ENCODE measurements at regions not wholly inside any gene's neighbourhood (a gene's known extent, or its start where the extent isn't known, plus 50 kb on each side); places are given as distances from the start of the nearest gene placed in this dataset.

- Histone ChIP-seq H3K27ac (ENCODE audit: low read depth, low read length) (no peak overlapping the region), H3K4me3 (ENCODE audit: low read length) (no peak overlapping the region), H3K27me3 (ENCODE audit: control insufficient read depth in 2 of 2, insufficient read depth in 2 of 2, low read length in 2 of 2) (no peaks in the 10 kb centered on the region), H3K36me3 (ENCODE audit: control insufficient read depth in 2 of 3, insufficient read depth in 3 of 3, low read length in 3 of 3) (no peaks in the 10 kb centered on the region), H3K9me3 (ENCODE audit: control insufficient read depth in 2 of 3, low read length in 3 of 3) (no peaks in the 10 kb centered on the region), H3K4me1 (ENCODE audit: control insufficient read depth in 2 of 2, insufficient read depth in 2 of 2, low read length in 2 of 2) (no peaks in the 10 kb centered on the region)
- DNase-seq (no peak), ATAC-seq (no peak)
- Mint-ChIP-seq H3K4me1 (no peaks in the 10 kb centered on the region), H3K27me3 (no peaks in the 10 kb centered on the region), H3K27ac (no peak overlapping the region), H3K9me3 (peaks cover 0 to 3% (median 0%) of the 10 kb centered on the region in 11 donors), H3K36me3 (no peaks in the 10 kb centered on the region), H3K4me3 (no peak overlapping the region)
- intact Hi-C loops (cut with micrococcal nuclease), result no loop called here
- ChIA-PET POLR2A (no interaction called here), CTCF (no interaction called here)
Measured at GRCh38 chr5:164722702-164723101, 1217.3 kb downstream of the MAT2B start.

DNA sequence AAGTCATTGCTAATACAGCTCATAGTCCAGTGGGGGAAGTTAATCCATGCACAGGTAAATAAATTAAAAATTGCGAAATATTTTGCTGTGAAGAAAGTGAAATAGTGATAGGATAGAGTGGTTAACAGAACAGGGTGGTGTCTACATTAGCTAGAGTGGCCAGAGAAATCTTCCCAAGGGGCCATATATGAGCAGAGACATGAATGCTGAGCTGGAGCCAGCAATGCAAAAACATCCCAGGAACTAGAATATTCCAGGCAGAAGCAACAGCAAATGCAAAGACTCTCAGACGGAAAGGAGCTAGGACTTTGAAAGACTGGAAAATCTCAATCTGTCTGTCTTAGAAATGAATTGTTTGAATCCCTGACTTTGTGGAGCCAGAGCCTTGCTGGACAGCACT is 1221.6 kb downstream of the MAT2B start:
- H3K4me3 ChIP-seq (ENCODE audit: low read length), result no peak overlapping the region
- H3K27me3 Mint-ChIP-seq, result no peaks in the 10 kb centered on the region
- H3K27ac ChIP-seq (ENCODE audit: low read depth, low read length), result no peak overlapping the region
- H3K27me3 ChIP-seq (ENCODE audit: control insufficient read depth in 2 of 2, insufficient read depth in 2 of 2, low read length in 2 of 2), result no peaks in the 10 kb centered on the region
- no peak overlapping the region for H3K4me3 Mint-ChIP-seq
- no peaks in the 10 kb centered on the region for H3K9me3 ChIP-seq (ENCODE audit: control insufficient read depth in 2 of 3, low read length in 3 of 3)
- DNase-seq, result no peak
- H3K9me3 Mint-ChIP-seq, result peaks cover 0 to 3% (median 0%) of the 10 kb centered on the region in 11 donors
- ChIA-PET CTCF (no interaction called here), POLR2A (no interaction called here)
- intact Hi-C loops (cut with micrococcal nuclease), result no loop called here
- no peaks in the 10 kb centered on the region for H3K36me3 Mint-ChIP-seq
- H3K4me1 ChIP-seq (ENCODE audit: control insufficient read depth in 2 of 2, insufficient read depth in 2 of 2, low read length in 2 of 2), result no peaks in the 10 kb centered on the region
- no peaks in the 10 kb centered on the region for H3K36me3 ChIP-seq (ENCODE audit: control insufficient read depth in 2 of 3, insufficient read depth in 3 of 3, low read length in 3 of 3)
- ATAC-seq, result no peak
- H3K27ac Mint-ChIP-seq, result no peak overlapping the region
- no peaks in the 10 kb centered on the region for H3K4me1 Mint-ChIP-seq

GRCh38 chr5:164728733-164729132 is 1223.3 kb downstream of the MAT2B start:
- no peaks in the 10 kb centered on the region for H3K36me3 ChIP-seq (ENCODE audit: control insufficient read depth in 2 of 3, insufficient read depth in 3 of 3, low read length in 3 of 3)
- H3K27ac Mint-ChIP-seq, result no peak overlapping the region
- no peaks in the 10 kb centered on the region for H3K4me1 ChIP-seq (ENCODE audit: control insufficient read depth in 2 of 2, insufficient read depth in 2 of 2, low read length in 2 of 2)
- ChIA-PET POLR2A (no interaction called here), CTCF (no interaction called here)
- DNase-seq, result no peak
- H3K4me3 Mint-ChIP-seq, result no peak overlapping the region
- H3K4me3 ChIP-seq (ENCODE audit: low read length), result no peak overlapping the region
- intact Hi-C loops (cut with micrococcal nuclease), result no loop called here
- no peak for ATAC-seq
- H3K9me3 Mint-ChIP-seq, result peaks cover 0 to 4% (median 1%) of the 10 kb centered on the region in 11 donors
- H3K27me3 ChIP-seq (ENCODE audit: control insufficient read depth in 2 of 2, insufficient read depth in 2 of 2, low read length in 2 of 2), result no peaks in the 10 kb centered on the region
- H3K27ac ChIP-seq (ENCODE audit: low read depth, low read length), result no peak overlapping the region
- H3K9me3 ChIP-seq (ENCODE audit: control insufficient read depth in 2 of 3, low read length in 3 of 3), result no peaks in the 10 kb centered on the region
- H3K27me3 Mint-ChIP-seq, result no peaks in the 10 kb centered on the region
- H3K4me1 Mint-ChIP-seq, result no peaks in the 10 kb centered on the region
- no peaks in the 10 kb centered on the region for H3K36me3 Mint-ChIP-seq

- Mint-ChIP-seq H3K36me3 (no peaks in the 10 kb centered on the region), H3K4me3 (no peak overlapping the region), H3K27me3 (no peaks in the 10 kb centered on the region), H3K9me3 (peaks cover 0 to 14% (median 2%) of the 10 kb centered on the region in 11 donors), H3K4me1 (no peaks in the 10 kb centered on the region), H3K27ac (no peak overlapping the region)
- H3K4me3 ChIP-seq (ENCODE audit: low read length), result no peak overlapping the region
- H3K9me3 ChIP-seq (ENCODE audit: control insufficient read depth in 2 of 3, low read length in 3 of 3), result no peaks in the 10 kb centered on the region
- intact Hi-C loops (cut with micrococcal nuclease), result no loop called here
- DNase-seq, result no peak
- H3K27ac ChIP-seq (ENCODE audit: low read depth, low read length), result no peak overlapping the region
- ATAC-seq, result no peak
- no peaks in the 10 kb centered on the region for H3K36me3 ChIP-seq (ENCODE audit: control insufficient read depth in 2 of 3, insufficient read depth in 3 of 3, low read length in 3 of 3)
- POLR2A ChIA-PET, result no interaction called here
- H3K4me1 ChIP-seq (ENCODE audit: control insufficient read depth in 2 of 2, insufficient read depth in 2 of 2, low read length in 2 of 2), result no peaks in the 10 kb centered on the region
- CTCF ChIA-PET, result no interaction called here
- H3K27me3 ChIP-seq (ENCODE audit: control insufficient read depth in 2 of 2, insufficient read depth in 2 of 2, low read length in 2 of 2), result no peaks in the 10 kb centered on the region
Measured at GRCh38 chr5:164735334-164735733, 1229.9 kb downstream of the MAT2B start.

- POLR2A ChIA-PET, result no interaction called here
- no peak overlapping the region for H3K4me3 ChIP-seq (ENCODE audit: low read length)
- no peaks in the 10 kb centered on the region for H3K27me3 ChIP-seq (ENCODE audit: control insufficient read depth in 2 of 2, insufficient read depth in 2 of 2, low read length in 2 of 2)
- H3K36me3 Mint-ChIP-seq, result no peaks in the 10 kb centered on the region
- H3K9me3 Mint-ChIP-seq, result peaks cover 0 to 18% (median 2%) of the 10 kb centered on the region in 11 donors
- ATAC-seq, result no peak
- DNase-seq, result no peak
- H3K4me1 ChIP-seq (ENCODE audit: control insufficient read depth in 2 of 2, insufficient read depth in 2 of 2, low read length in 2 of 2), result no peaks in the 10 kb centered on the region
- H3K36me3 ChIP-seq (ENCODE audit: control insufficient read depth in 2 of 3, insufficient read depth in 3 of 3, low read length in 3 of 3), result no peaks in the 10 kb centered on the region
- peak overlapping the region in 2 of 10 donors; percentile 3 to 32 for H3K4me3 Mint-ChIP-seq
- CTCF ChIA-PET, result no interaction called here
- peaks cover 0 to 14% (median 4%) of the 10 kb centered on the region in 7 donors for H3K4me1 Mint-ChIP-seq
- H3K9me3 ChIP-seq (ENCODE audit: control insufficient read depth in 2 of 3, low read length in 3 of 3), result no peaks in the 10 kb centered on the region
- H3K27me3 Mint-ChIP-seq, result no peaks in the 10 kb centered on the region
- no peak overlapping the region for H3K27ac ChIP-seq (ENCODE audit: low read depth, low read length)
- H3K27ac Mint-ChIP-seq, result peak overlapping the region in 1 of 9 donors; percentile 49
- intact Hi-C loops (cut with micrococcal nuclease), result no loop called here
Measured at GRCh38 chr5:164741376-164741775, 1236.0 kb downstream of the MAT2B start.

- Mint-ChIP-seq H3K9me3 (peaks cover 0 to 13% (median 0%) of the 10 kb centered on the region in 11 donors), H3K36me3 (no peaks in the 10 kb centered on the region), H3K4me1 (peaks cover 0 to 14% (median 4%) of the 10 kb centered on the region in 7 donors), H3K4me3 (peak overlapping the region in 3 of 10 donors; percentile 3 to 60 (median 55)), H3K27ac (peak overlapping the region in 1 of 9 donors; percentile 56), H3K27me3 (no peaks in the 10 kb centered on the region)
- no peak overlapping the region for H3K4me3 ChIP-seq (ENCODE audit: low read length)
- H3K36me3 ChIP-seq (ENCODE audit: control insufficient read depth in 2 of 3, insufficient read depth in 3 of 3, low read length in 3 of 3), result no peaks in the 10 kb centered on the region
- DNase-seq (peak in 1 of 9 donors; percentile 14), ATAC-seq (no peak)
- ChIA-PET POLR2A (no interaction called here), CTCF (interaction anchor here (0.7 kb wide), 1 partner anchor 1609 kb away, joined by 3 read pairs; no protein-coding TSS in a partner anchor)
- intact Hi-C loops (cut with micrococcal nuclease), result no loop called here
- no peaks in the 10 kb centered on the region for H3K27me3 ChIP-seq (ENCODE audit: control insufficient read depth in 2 of 2, insufficient read depth in 2 of 2, low read length in 2 of 2)
- no peak overlapping the region for H3K27ac ChIP-seq (ENCODE audit: low read depth, low read length)
- H3K4me1 ChIP-seq (ENCODE audit: control insufficient read depth in 2 of 2, insufficient read depth in 2 of 2, low read length in 2 of 2), result no peaks in the 10 kb centered on the region
- no peaks in the 10 kb centered on the region for H3K9me3 ChIP-seq (ENCODE audit: control insufficient read depth in 2 of 3, low read length in 3 of 3)
Measured at GRCh38 chr5:164742025-164742424, 1236.6 kb downstream of the MAT2B start.

DNA sequence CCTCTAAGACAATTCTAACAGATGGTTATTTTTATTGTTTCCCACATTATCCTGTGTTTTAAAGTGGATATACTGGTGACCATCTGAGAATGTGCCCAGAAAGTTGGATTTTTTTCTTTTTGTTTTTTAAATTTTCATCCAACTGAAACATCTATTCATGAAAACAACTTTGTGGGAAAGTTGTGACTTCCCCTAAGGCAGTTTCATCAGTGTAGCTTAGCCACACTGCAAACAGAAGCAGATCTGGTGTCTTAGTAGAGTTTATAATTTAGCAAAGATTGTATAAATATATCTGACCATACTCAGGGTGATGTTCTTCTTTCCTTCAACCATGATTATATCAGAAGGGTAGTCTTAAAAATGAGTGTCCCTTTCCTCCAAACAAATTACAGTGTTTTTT is 1241.3 kb downstream of the MAT2B start:
- H3K4me3 Mint-ChIP-seq, result no peak overlapping the region
- H3K27me3 Mint-ChIP-seq, result no peaks in the 10 kb centered on the region
- Histone ChIP-seq H3K36me3 (ENCODE audit: control insufficient read depth in 2 of 3, insufficient read depth in 3 of 3, low read length in 3 of 3) (no peaks in the 10 kb centered on the region), H3K9me3 (ENCODE audit: control insufficient read depth in 2 of 3, low read length in 3 of 3) (no peaks in the 10 kb centered on the region), H3K4me3 (ENCODE audit: low read length) (no peak overlapping the region), H3K4me1 (ENCODE audit: control insufficient read depth in 2 of 2, insufficient read depth in 2 of 2, low read length in 2 of 2) (no peaks in the 10 kb centered on the region), H3K27me3 (ENCODE audit: control insufficient read depth in 2 of 2, insufficient read depth in 2 of 2, low read length in 2 of 2) (no peaks in the 10 kb centered on the region), H3K27ac (ENCODE audit: low read depth, low read length) (no peak overlapping the region)
- intact Hi-C loops (cut with micrococcal nuclease), result no loop called here
- peaks cover 0 to 17% (median 0%) of the 10 kb centered on the region in 11 donors for H3K9me3 Mint-ChIP-seq
- H3K27ac Mint-ChIP-seq, result no peak overlapping the region
- DNase-seq (no peak), ATAC-seq (no peak)
- CTCF ChIA-PET, result no interaction called here
- H3K36me3 Mint-ChIP-seq, result no peaks in the 10 kb centered on the region
- H3K4me1 Mint-ChIP-seq, result peaks cover 0 to 9% (median 4%) of the 10 kb centered on the region in 7 donors
- POLR2A ChIA-PET, result no interaction called here

Data from naive thymus-derived CD4-positive, alpha-beta T cell (primary cell).